ENCODE measurements at regions not wholly inside any gene's neighbourhood (a gene's known extent, or its start where the extent isn't known, plus 50 kb on each side); places are given as distances from the start of the nearest gene placed in this dataset.

DNA sequence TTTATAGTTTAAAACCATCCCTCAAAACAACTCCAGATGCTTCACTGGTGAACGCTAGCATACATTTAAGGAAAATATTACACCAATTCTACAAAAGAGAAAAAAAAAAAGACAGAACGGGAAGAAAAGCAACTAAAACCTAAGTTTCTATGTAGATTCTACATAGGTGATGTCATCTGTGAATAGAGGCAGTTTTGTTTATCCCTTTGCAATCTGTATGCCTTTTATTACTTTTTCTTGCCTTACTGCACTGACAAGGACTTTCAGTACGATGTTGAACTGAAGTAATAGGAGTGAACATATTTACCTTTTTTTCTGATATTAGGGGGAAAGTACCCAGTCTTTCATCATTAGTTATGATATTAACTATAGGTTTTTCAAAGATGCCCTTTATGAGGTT lies 101.7 kb upstream of the HAO2 start:
- TF ChIP-seq POLR2AphosphoS5 (IDR thresholded peaks at IDR 0.05) (no peak), EP300 (IDR thresholded peaks at IDR 0.05) (no peak), POLR2A (IDR thresholded peaks at IDR 0.05) (no peak)
